H54 (cell line): ENCODE measurements at regions not wholly inside any gene's neighbourhood (a gene's known extent, or its start where the extent isn't known, plus 50 kb on each side); places are given as distances from the start of the nearest gene placed in this dataset.

ENCODE experiments used
- DNase-seq: peaks from one replicate; pipeline ENCODE4 v3.0.0; 2011; ENCODE audit warnings: low spot score, mixed read lengths; ENCODE audit not compliant: insufficient read length
- FAIRE-seq: peaks from 3 replicates; lab custom pipeline; 2011; peaks lifted over from hg19 to GRCh38; lab: Jason Lieb, UNC
- POLR2A ChIP-seq: IDR thresholded peaks from 2 replicates; pipeline ENCODE4 v1.6.1; 2011; ENCODE audit warnings: low read depth, mild to moderate bottlenecking, low read length

- no peak for TF ChIP-seq POLR2A
- FAIRE-seq (no peak), DNase-seq (no peak)
Measured at GRCh38 chrX:151476604-151477303, 79.7 kb downstream of the VMA21 start.

GRCh38 chrX:151478058-151478457 lies 81.1 kb downstream of the VMA21 start:
- TF ChIP-seq POLR2A, result no peak
- FAIRE-seq (no peak), DNase-seq (no peak)

GRCh38 chrX:151488677-151489076 lies 74.8 kb upstream of the PASD1 start:
- DNase-seq (peak; percentile 12), FAIRE-seq (no peak)
- TF ChIP-seq POLR2A, result no peak

GRCh38 chrX:151505796-151506195 lies 57.7 kb upstream of the PASD1 start:
- DNase-seq, result no peak
- FAIRE-seq, result no peak
- no peak for TF ChIP-seq POLR2A

- no peak for TF ChIP-seq POLR2A
- FAIRE-seq, result no peak
- DNase-seq, result no peak
Measured at GRCh38 chrX:151510203-151510602, 53.3 kb upstream of the PASD1 start.

GRCh38 chrX:151513472-151513871 lies 50.0 kb upstream of the PASD1 start:
- no peak for DNase-seq
- TF ChIP-seq POLR2A, result no peak
- FAIRE-seq, result no peak
